CD14-positive monocyte (primary cell): ENCODE measurements at regions not wholly inside any gene's neighbourhood (a gene's known extent, or its start where the extent isn't known, plus 50 kb on each side); places are given as distances from the start of the nearest gene placed in this dataset.

Source experiments
- DNase-seq, 3 donors: peaks; one replicate each; pipeline ENCODE4 v3.0.0-alpha.2; 2011 to 2022
- H2AFZ ChIP-seq: 2 replicates; pipeline ENCODE4 v1.6.0; 2012; ENCODE audit warnings: mild to moderate bottlenecking, low read depth, low read length, inconsistent platforms; ENCODE audit not compliant: insufficient read depth, poor library complexity, severe bottlenecking
- H3K27ac ChIP-seq, 2 donors: 1 replicate in 1 of 2; 2 replicates in 1 of 2; pipeline ENCODE4 v1.5.1; 2012 to 2013; ENCODE audit warnings: low read length in 2 of 2, control low read depth in 1 of 2, inconsistent platforms in 1 of 2, low read depth in 1 of 2, mild to moderate bottlenecking in 1 of 2
- H3K27me3 ChIP-seq, 2 donors: one replicate each; pipeline versions ENCODE4 v1.6.0 to v1.6.1; 2011 to 2013; ENCODE audit warnings: low read length in 2 of 2; ENCODE audit not compliant: control insufficient read depth in 2 of 2, insufficient read depth in 2 of 2
- H3K36me3 ChIP-seq, 2 donors: replicated peaks in 1 of 2; 1 replicate in 1 of 2; 2 replicates in 1 of 2; pipeline versions ENCODE4 v1.5.1 to v1.6.1; 2012 to 2013; ENCODE audit warnings: low read length in 2 of 2, control low read depth in 1 of 2, inconsistent platforms in 1 of 2, mild to moderate bottlenecking in 1 of 2; ENCODE audit not compliant: insufficient read depth in 2 of 2, control insufficient read depth in 1 of 2
- H3K4me1 ChIP-seq, 2 donors: 1 replicate in 1 of 2; 2 replicates in 1 of 2; pipeline versions ENCODE4 v1.5.1 to v1.6.1; 2012 to 2013; ENCODE audit warnings: low read length in 2 of 2, control low read depth in 1 of 2, inconsistent platforms in 1 of 2, mild to moderate bottlenecking in 1 of 2, moderate library complexity in 1 of 2; ENCODE audit not compliant: insufficient read depth in 2 of 2, control insufficient read depth in 1 of 2
- H3K4me2 ChIP-seq: replicated peaks from 2 replicates; pipeline ENCODE3; 2012; ENCODE audit warnings: low read length, moderate library complexity, mild to moderate bottlenecking; ENCODE audit not compliant: poor library complexity, severe bottlenecking; ENCODE audit errors: extremely low read depth
- H3K4me3 ChIP-seq, 3 experiments: fragments of 200-600 bp in 1 of 3; sonication (generic) in 1 of 3; replicated peaks in 1 of 3; 1 replicate in 2 of 3; 2 replicates in 1 of 3; pipeline ENCODE4 v1.5.1; 2011 to 2013; ENCODE audit warnings: low read length in 3 of 3, mild to moderate bottlenecking in 3 of 3, control low read depth in 2 of 3, low read depth in 2 of 3, inconsistent platforms in 1 of 3, moderate library complexity in 1 of 3
- H3K79me2 ChIP-seq: 2 replicates; pipeline ENCODE4 v1.6.0; 2012; ENCODE audit warnings: mild to moderate bottlenecking, control low read depth, inconsistent platforms, low read length, moderate library complexity; ENCODE audit not compliant: insufficient read depth
- H3K9ac ChIP-seq: 2 replicates; pipeline ENCODE4 v1.6.0; 2017; ENCODE audit warnings: low read length, mild to moderate bottlenecking; ENCODE audit not compliant: insufficient read depth, poor library complexity, severe bottlenecking
- H3K9me3 ChIP-seq, 2 donors: replicated peaks in 1 of 2; 1 replicate in 1 of 2; 2 replicates in 1 of 2; pipeline versions ENCODE4 v1.5.1 to v1.6.1; 2012 to 2013; ENCODE audit warnings: low read length in 2 of 2, control low read depth in 1 of 2; ENCODE audit not compliant: control insufficient read depth in 1 of 2, insufficient read depth in 1 of 2
- H4K20me1 ChIP-seq: 2 replicates; pipeline ENCODE4 v1.6.0; 2012; ENCODE audit warnings: mild to moderate bottlenecking, low read length, control low read depth, moderate library complexity; ENCODE audit not compliant: insufficient read depth
- H3K27ac Mint-ChIP-seq, 7 donors: one replicate each; pipeline ENCODE4 v1.8.0; 2020; ENCODE audit warnings: mild to moderate bottlenecking in 7 of 7, mixed read lengths in 7 of 7, moderate library complexity in 6 of 7, inconsistent platforms in 2 of 7
- H3K27me3 Mint-ChIP-seq, 3 donors: one replicate each; pipeline ENCODE4 v1.8.0; 2021 to 2022; ENCODE audit warnings: low read depth in 3 of 3, mild to moderate bottlenecking in 3 of 3, mixed read lengths in 3 of 3, moderate library complexity in 3 of 3, inconsistent platforms in 1 of 3
- H3K36me3 Mint-ChIP-seq, 2 donors: one replicate each; pipeline ENCODE4 v1.8.0; 2020; ENCODE audit warnings: mixed read lengths in 2 of 2, inconsistent platforms in 1 of 2, mild to moderate bottlenecking in 1 of 2
- H3K4me1 Mint-ChIP-seq: one replicate; pipeline ENCODE4 v1.8.0; 2020; ENCODE audit warnings: mild to moderate bottlenecking, mixed read lengths
- H3K4me3 Mint-ChIP-seq, 2 donors: one replicate each; pipeline ENCODE4 v1.8.0; 2020; ENCODE audit warnings: mild to moderate bottlenecking in 2 of 2, mixed read lengths in 2 of 2, moderate library complexity in 1 of 2
- H3K9me3 Mint-ChIP-seq, 7 donors: one replicate each; pipeline ENCODE4 v1.8.0; 2020 to 2022; ENCODE audit warnings: mixed read lengths in 7 of 7, mild to moderate bottlenecking in 6 of 7, moderate library complexity in 6 of 7, inconsistent platforms in 2 of 7
- WGBS: methylation state at CpG from one replicate; pipeline ENCODE4 v1.1.5; 2013; ENCODE audit warnings: missing lambda C conversion rate; ENCODE audit not compliant: insufficient coverage; 5-methylcytosine and 5-hydroxymethylcytosine counted together
- intact Hi-C, 2 donors: fragments of 100-400 bp; cut with micrococcal nuclease; formaldehyde crosslinking; loops; one replicate each; pipeline versions ENCODE4 v1.15.0 to v1.15.1; 2023
- TF ChIP-seq, protein P1 (sequence below): fragments of 200-600 bp; IDR thresholded peaks from one replicate; pipeline ENCODE4 v1.8.0; 2022; ENCODE audit warnings: antibody characterized with exemption, mild to moderate bottlenecking

DNA sequence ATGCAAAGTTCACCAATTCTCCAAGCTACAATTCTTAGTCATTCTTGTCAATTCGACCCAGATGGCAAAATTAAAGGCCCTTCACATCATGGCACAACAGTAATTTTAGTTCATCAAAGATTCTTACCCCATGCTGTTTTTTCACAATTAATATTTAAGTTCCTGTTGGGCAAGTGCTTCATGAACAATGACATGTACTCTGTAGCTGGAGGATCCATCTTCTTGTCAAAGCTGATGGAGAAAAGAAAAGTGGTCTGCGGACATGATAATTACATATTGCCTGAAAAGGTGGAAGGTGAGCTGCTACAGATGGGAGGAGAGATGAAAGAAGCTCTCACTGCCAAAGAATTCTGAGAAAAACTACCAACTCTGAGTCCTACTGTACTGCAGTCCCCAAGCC lies 1370.3 kb upstream of the SLC10A2 start:
- H3K79me2 ChIP-seq = no peaks in the 10 kb centered on the region
- WGBS = no CpG with 5 or more reads among the region's 2 CpGs
- intact Hi-C loops = no loop called here

DNA sequence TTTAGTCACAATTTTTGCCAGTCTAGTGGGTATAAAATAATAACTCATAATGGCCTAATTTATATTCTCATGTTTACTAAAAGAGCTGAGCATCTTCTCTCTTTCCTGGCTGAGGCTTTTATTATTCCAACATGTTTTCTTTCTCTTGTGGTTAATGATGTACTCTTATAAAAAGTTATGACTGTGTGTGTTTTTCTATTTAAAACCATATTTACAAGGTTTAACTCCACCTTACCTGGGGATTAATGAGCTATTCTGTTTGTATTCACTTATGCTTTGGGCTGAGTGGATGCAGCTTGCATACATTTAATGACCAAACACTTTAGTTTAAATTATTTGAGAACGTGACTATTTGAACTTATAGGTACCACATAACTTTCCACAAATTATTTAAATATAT lies 1365.7 kb upstream of the SLC10A2 start:
- no CpG with 5 or more reads among the region's 1 CpG for WGBS
- TF ChIP-seq, protein P1, sequence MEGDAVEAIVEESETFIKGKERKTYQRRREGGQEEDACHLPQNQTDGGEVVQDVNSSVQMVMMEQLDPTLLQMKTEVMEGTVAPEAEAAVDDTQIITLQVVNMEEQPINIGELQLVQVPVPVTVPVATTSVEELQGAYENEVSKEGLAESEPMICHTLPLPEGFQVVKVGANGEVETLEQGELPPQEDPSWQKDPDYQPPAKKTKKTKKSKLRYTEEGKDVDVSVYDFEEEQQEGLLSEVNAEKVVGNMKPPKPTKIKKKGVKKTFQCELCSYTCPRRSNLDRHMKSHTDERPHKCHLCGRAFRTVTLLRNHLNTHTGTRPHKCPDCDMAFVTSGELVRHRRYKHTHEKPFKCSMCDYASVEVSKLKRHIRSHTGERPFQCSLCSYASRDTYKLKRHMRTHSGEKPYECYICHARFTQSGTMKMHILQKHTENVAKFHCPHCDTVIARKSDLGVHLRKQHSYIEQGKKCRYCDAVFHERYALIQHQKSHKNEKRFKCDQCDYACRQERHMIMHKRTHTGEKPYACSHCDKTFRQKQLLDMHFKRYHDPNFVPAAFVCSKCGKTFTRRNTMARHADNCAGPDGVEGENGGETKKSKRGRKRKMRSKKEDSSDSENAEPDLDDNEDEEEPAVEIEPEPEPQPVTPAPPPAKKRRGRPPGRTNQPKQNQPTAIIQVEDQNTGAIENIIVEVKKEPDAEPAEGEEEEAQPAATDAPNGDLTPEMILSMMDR = no peak

More for the DNA sequence above, 1370.3 kb upstream of the SLC10A2 start:
- Mint-ChIP-seq H3K4me3 (no peak overlapping the region), H3K4me1 (no peaks in the 10 kb centered on the region), H3K36me3 (no peaks in the 10 kb centered on the region), H3K9me3 (peaks cover 0 to 6% (median 0%) of the 10 kb centered on the region in 7 donors), H3K27ac (no peak overlapping the region), H3K27me3 (peaks cover 0 to 2% (median 0%) of the 10 kb centered on the region in 3 donors)
- Histone ChIP-seq H3K4me1 (no peaks in the 10 kb centered on the region), H3K4me2 (no peak overlapping the region), H3K9me3 (no peaks in the 10 kb centered on the region), H3K36me3 (no peaks in the 10 kb centered on the region), H3K4me3 (no peak overlapping the region), H3K27ac (no peak overlapping the region), H3K27me3 (no peaks in the 10 kb centered on the region), H3K9ac (no peak overlapping the region), H4K20me1 (no peaks in the 10 kb centered on the region), H2AFZ (no peak overlapping the region)
- DNase-seq = no peak
- TF ChIP-seq, protein P1 = no peak

More for the DNA sequence above, 1365.7 kb upstream of the SLC10A2 start:
- H3K9ac ChIP-seq = no peak overlapping the region
- H4K20me1 ChIP-seq = no peaks in the 10 kb centered on the region
- intact Hi-C loops = no loop called here
- H3K4me2 ChIP-seq = no peak overlapping the region
- H3K4me1 ChIP-seq = no peaks in the 10 kb centered on the region
- no peaks in the 10 kb centered on the region for H3K36me3 Mint-ChIP-seq
- peaks cover 0 to 8% (median 4%) of the 10 kb centered on the region in 7 donors for H3K9me3 Mint-ChIP-seq
- no peaks in the 10 kb centered on the region for H3K27me3 ChIP-seq
- H3K9me3 ChIP-seq = peaks cover 0 to 3% of the 10 kb centered on the region in 2 donors
- H3K4me3 ChIP-seq = no peak overlapping the region
- H3K4me1 Mint-ChIP-seq = no peaks in the 10 kb centered on the region
- DNase-seq = no peak
- H3K4me3 Mint-ChIP-seq = no peak overlapping the region
- no peak overlapping the region for H3K27ac ChIP-seq
- no peaks in the 10 kb centered on the region for H3K36me3 ChIP-seq
- H2AFZ ChIP-seq = no peak overlapping the region
- H3K79me2 ChIP-seq = no peaks in the 10 kb centered on the region
- H3K27ac Mint-ChIP-seq = no peak overlapping the region
- H3K27me3 Mint-ChIP-seq = peaks cover 0 to 2% (median 0%) of the 10 kb centered on the region in 3 donors
